Neural cell (in vitro differentiated cells): ENCODE measurements at regions not wholly inside any gene's neighbourhood (a gene's known extent, or its start where the extent isn't known, plus 50 kb on each side); places are given as distances from the start of the nearest gene placed in this dataset.

ENCODE experiments used
- H2AFZ ChIP-seq: fragments of 200-600, 300-800 bp; sonication (generic), shearing (Covaris generic); 2 replicates; pipeline ENCODE4 v1.6.0; 2014; ENCODE audit warnings: low read depth, mild to moderate bottlenecking, antibody characterized with exemption, low read length, moderate library complexity
- H3F3A ChIP-seq: fragments of 200-600 bp; shearing (Covaris generic); 2 replicates; pipeline ENCODE4 v1.6.1; 2016; ENCODE audit warnings: mild to moderate bottlenecking, moderate library complexity, mixed read lengths, antibody characterized with exemption, low read length; ENCODE audit not compliant: insufficient read depth, poor library complexity, severe bottlenecking
- H3K27ac ChIP-seq: fragments of 200-600, 300-800 bp; sonication (generic), shearing (Covaris generic); 2 replicates; pipeline ENCODE4 v1.5.1; 2014; ENCODE audit warnings: mild to moderate bottlenecking, low read length, moderate library complexity
- H3K27me3 ChIP-seq: fragments of 300-800, 200-600 bp; sonication (generic), shearing (Covaris generic); 2 replicates; pipeline ENCODE4 v1.6.0; 2014; ENCODE audit warnings: mild to moderate bottlenecking, low read depth, low read length, moderate library complexity; ENCODE audit not compliant: insufficient read depth
- H3K36me3 ChIP-seq: fragments of 300-800, 200-600 bp; sonication (generic), shearing (Covaris generic); 2 replicates; pipeline ENCODE4 v1.5.1; 2014; ENCODE audit warnings: mild to moderate bottlenecking, antibody characterized with exemption, low read length, moderate library complexity; ENCODE audit not compliant: insufficient read depth
- H3K4me2 ChIP-seq: fragments of 300-800, 200-600 bp; sonication (generic), shearing (Covaris generic); 2 replicates; pipeline ENCODE4 v1.6.0; 2014; ENCODE audit warnings: mild to moderate bottlenecking, low read length
- H3K4me3 ChIP-seq: fragments of 300-800, 200-600 bp; sonication (generic), shearing (Covaris generic); 2 replicates; pipeline ENCODE4 v1.5.1; 2014; ENCODE audit warnings: mild to moderate bottlenecking, low read length, moderate library complexity
- H3K79me2 ChIP-seq: fragments of 200-600 bp; shearing (Covaris generic); replicated peaks from 2 replicates; pipeline ENCODE4 v1.6.0; 2014; ENCODE audit warnings: mild to moderate bottlenecking, low read length, moderate library complexity; ENCODE audit not compliant: insufficient read depth
- H3K9ac ChIP-seq: fragments of 300-800, 200-600 bp; sonication (generic), shearing (Covaris generic); 2 replicates; pipeline ENCODE4 v1.6.1; 2016; ENCODE audit warnings: mild to moderate bottlenecking, low read length, mixed read lengths
- H3K9me2 ChIP-seq: fragments of 200-600 bp; shearing (Covaris generic); 2 replicates; pipeline ENCODE4 v1.6.1; 2016; ENCODE audit warnings: mild to moderate bottlenecking, low read length, mixed read lengths; ENCODE audit not compliant: insufficient read depth
- H3K9me3 ChIP-seq: fragments of 200-600, 300-800 bp; sonication (generic), shearing (Covaris generic); 2 replicates; pipeline ENCODE4 v1.6.1; 2016; ENCODE audit warnings: mild to moderate bottlenecking, mixed run types, low read length, moderate library complexity, mixed read lengths
- H4K20me1 ChIP-seq: fragments of 200-600 bp; shearing (Covaris generic); 2 replicates; pipeline ENCODE4 v1.6.1; 2016; ENCODE audit warnings: mild to moderate bottlenecking, mixed run types; ENCODE audit not compliant: insufficient read depth
- CTCF ChIP-seq: fragments of 450-650 bp; IDR thresholded peaks from 2 replicates; pipeline ENCODE4 v1.5.1; 2014; ENCODE audit warnings: antibody characterized with exemption, mild to moderate bottlenecking, moderate library complexity; ENCODE audit not compliant: poor library complexity, severe bottlenecking
- EP300 ChIP-seq: fragments of 450-650 bp; conservative IDR thresholded peaks from 2 replicates; pipeline ENCODE4 v1.6.1; 2014; ENCODE audit warnings: antibody characterized with exemption, mild to moderate bottlenecking, moderate library complexity; ENCODE audit not compliant: poor library complexity, severe bottlenecking
- EZH2 ChIP-seq: fragments of 200-600, 300-800 bp; shearing (Covaris generic), sonication (generic); IDR thresholded peaks from 2 replicates; pipeline ENCODE4 v1.6.1; 2014; ENCODE audit warnings: antibody characterized with exemption, low read length, borderline replicate concordance, mild to moderate bottlenecking; ENCODE audit not compliant: insufficient read depth, poor library complexity, severe bottlenecking
- MXI1 ChIP-seq: fragments of 450-650 bp; conservative IDR thresholded peaks from 2 replicates; pipeline ENCODE4 v1.6.1; 2014; ENCODE audit warnings: antibody characterized with exemption, mild to moderate bottlenecking; ENCODE audit not compliant: poor library complexity, severe bottlenecking
- POLR2AphosphoS5 ChIP-seq: IDR thresholded peaks from 2 replicates; pipeline ENCODE4 v1.6.1; 2012
- RAD21 ChIP-seq: fragments of 450-650 bp; conservative IDR thresholded peaks from 2 replicates; pipeline ENCODE4 v1.6.1; 2014; ENCODE audit warnings: antibody characterized with exemption, mild to moderate bottlenecking, moderate library complexity
- REST ChIP-seq: IDR thresholded peaks from 2 replicates; pipeline ENCODE4 v1.6.1; 2012; ENCODE audit warnings: borderline replicate concordance
- SMC3 ChIP-seq: fragments of 450-650 bp; conservative IDR thresholded peaks from 2 replicates; pipeline ENCODE4 v1.6.1; 2014; ENCODE audit warnings: antibody characterized with exemption, mild to moderate bottlenecking, moderate library complexity; ENCODE audit not compliant: poor library complexity
- TAF1 ChIP-seq: IDR thresholded peaks from 2 replicates; pipeline ENCODE4 v1.6.1; 2012; ENCODE audit warnings: low read depth

- Histone ChIP-seq H3K79me2 (no peaks in the 10 kb centered on the region), H3K9ac (no peak overlapping the region), H3K9me3 (no peaks in the 10 kb centered on the region), H3K27me3 (no peaks in the 10 kb centered on the region), H4K20me1 (no peaks in the 10 kb centered on the region), H3K4me3 (no peak overlapping the region), H3K4me2 (no peak overlapping the region), H3F3A (no peaks in the 10 kb centered on the region), H2AFZ (no peak overlapping the region), H3K36me3 (no peaks in the 10 kb centered on the region), H3K9me2 (no peaks in the 10 kb centered on the region), H3K27ac (no peak overlapping the region)
- TF ChIP-seq CTCF: no peak
- no peak for TF ChIP-seq EP300
- TF ChIP-seq EZH2: no peak
- no peak for TF ChIP-seq POLR2AphosphoS5
- TF ChIP-seq SMC3: no peak
- no peak for TF ChIP-seq RAD21
- TF ChIP-seq MXI1: no peak
- no peak for TF ChIP-seq REST
- TF ChIP-seq TAF1: no peak
Measured at GRCh38 chr4:100872811-100873210, 355.0 kb upstream of the EMCN start.

GRCh38 chr4:100870940-100871772, 353.3 kb upstream of the EMCN start:
- no peaks in the 10 kb centered on the region for H3F3A ChIP-seq
- TF ChIP-seq SMC3 (no peak), REST (no peak)
- no peaks in the 10 kb centered on the region for H3K27me3 ChIP-seq
- no peak overlapping the region for H3K27ac ChIP-seq
- no peaks in the 10 kb centered on the region for H3K36me3 ChIP-seq
- no peak overlapping the region for H2AFZ ChIP-seq
- no peaks in the 10 kb centered on the region for H3K9me2 ChIP-seq
- H4K20me1 ChIP-seq: no peaks in the 10 kb centered on the region
- H3K4me2 ChIP-seq: no peak overlapping the region
- H3K9ac ChIP-seq: no peak overlapping the region
- H3K4me3 ChIP-seq: no peak overlapping the region
- no peaks in the 10 kb centered on the region for H3K9me3 ChIP-seq
- H3K79me2 ChIP-seq: no peaks in the 10 kb centered on the region
